Skeletal muscle tissue (tissue), 3 donors: ENCODE measurements at regions not wholly inside any gene's neighbourhood (a gene's known extent, or its start where the extent isn't known, plus 50 kb on each side); places are given as distances from the start of the nearest gene placed in this dataset.
"Not testable (repeated sequence)": the region's sequence is repeated elsewhere in the genome, so short reads cannot be mapped to it uniquely, and the experiment has no call there.

ENCODE experiments used
- H3K27ac ChIP-seq: one replicate; pipeline ENCODE4 v1.7.0; 2013; ENCODE audit warnings: mild to moderate bottlenecking, low read depth, low read length, inconsistent platforms
- H3K27me3 ChIP-seq, 3 donors: one replicate each; pipeline ENCODE4 v1.7.0; 2013; ENCODE audit warnings: low read length in 3 of 3; ENCODE audit not compliant: control insufficient read depth in 3 of 3, insufficient read depth in 3 of 3
- H3K36me3 ChIP-seq, 3 donors: one replicate each; pipeline ENCODE4 v1.7.0; 2013; ENCODE audit warnings: low read length in 3 of 3; ENCODE audit not compliant: control insufficient read depth in 3 of 3, insufficient read depth in 3 of 3
- H3K4me1 ChIP-seq, 3 donors: one replicate each; pipeline ENCODE4 v1.7.0; 2013; ENCODE audit warnings: low read length in 3 of 3, mild to moderate bottlenecking in 3 of 3; ENCODE audit not compliant: control insufficient read depth in 3 of 3, insufficient read depth in 3 of 3
- H3K4me3 ChIP-seq, 3 donors: one replicate each; pipeline ENCODE4 v1.7.0; 2013; ENCODE audit warnings: low read length in 3 of 3
- H3K9ac ChIP-seq, 3 donors: one replicate each; pipeline ENCODE4 v1.7.0; 2013; ENCODE audit warnings: low read length in 3 of 3, mild to moderate bottlenecking in 3 of 3, moderate library complexity in 2 of 3, low read depth in 1 of 3
- H3K9me3 ChIP-seq, 3 donors: one replicate each; pipeline ENCODE4 v1.7.0; 2013; ENCODE audit warnings: low read length in 3 of 3; ENCODE audit not compliant: control insufficient read depth in 3 of 3
- donor health status: Osteomylitis.

- no peaks in the 10 kb centered on the region for H3K4me1 ChIP-seq
- no peak overlapping the region for H3K4me3 ChIP-seq
- H3K36me3 ChIP-seq = no peaks in the 10 kb centered on the region
- H3K9me3 ChIP-seq = no peaks in the 10 kb centered on the region
- no peak overlapping the region for H3K9ac ChIP-seq
- H3K27me3 ChIP-seq = no peaks in the 10 kb centered on the region
- no peak overlapping the region for H3K27ac ChIP-seq
These were observed 243.0 kb downstream of the MYCN start for GRCh38 chr2:16183345-16183744.

GRCh38 chr2:16182841-16183240, 242.5 kb downstream of the MYCN start:
- Histone ChIP-seq H3K27ac (no peak overlapping the region), H3K27me3 (no peaks in the 10 kb centered on the region), H3K36me3 (no peaks in the 10 kb centered on the region), H3K4me3 (no peak overlapping the region), H3K4me1 (no peaks in the 10 kb centered on the region), H3K9ac (no peak overlapping the region), H3K9me3 (no peaks in the 10 kb centered on the region)

GRCh38 chr2:16182311-16182815, 242.0 kb downstream of the MYCN start:
- H3K27me3 ChIP-seq, H3K27ac ChIP-seq, H3K4me3 ChIP-seq, H3K9ac ChIP-seq, H3K36me3 ChIP-seq, H3K9me3 ChIP-seq, H3K4me1 ChIP-seq: not testable (repeated sequence)

- Histone ChIP-seq H3K36me3 (no peaks in the 10 kb centered on the region), H3K9me3 (no peaks in the 10 kb centered on the region), H3K27ac (no peak overlapping the region), H3K4me1 (no peaks in the 10 kb centered on the region), H3K9ac (no peak overlapping the region), H3K4me3 (no peak overlapping the region), H3K27me3 (no peaks in the 10 kb centered on the region)
These were observed 241.4 kb downstream of the MYCN start for GRCh38 chr2:16181741-16182090.

- H3K9me3 ChIP-seq = no peaks in the 10 kb centered on the region
- H3K27me3 ChIP-seq = no peaks in the 10 kb centered on the region
- H3K36me3 ChIP-seq = no peaks in the 10 kb centered on the region
- H3K9ac ChIP-seq = no peak overlapping the region
- no peak overlapping the region for H3K27ac ChIP-seq
- no peak overlapping the region for H3K4me3 ChIP-seq
- H3K4me1 ChIP-seq = no peaks in the 10 kb centered on the region
These were observed 240.9 kb downstream of the MYCN start for GRCh38 chr2:16181062-16181740.

- Histone ChIP-seq H3K9me3 (no peaks in the 10 kb centered on the region), H3K27ac (no peak overlapping the region), H3K36me3 (no peaks in the 10 kb centered on the region), H3K4me3 (no peak overlapping the region), H3K9ac (no peak overlapping the region), H3K27me3 (no peaks in the 10 kb centered on the region), H3K4me1 (no peaks in the 10 kb centered on the region)
These were observed 240.3 kb downstream of the MYCN start for GRCh38 chr2:16180631-16181030.

- Histone ChIP-seq H3K27ac (no peak overlapping the region), H3K9me3 (no peaks in the 10 kb centered on the region), H3K4me3 (no peak overlapping the region), H3K9ac (no peak overlapping the region), H3K4me1 (no peaks in the 10 kb centered on the region), H3K27me3 (no peaks in the 10 kb centered on the region), H3K36me3 (no peaks in the 10 kb centered on the region)
These were observed 239.5 kb downstream of the MYCN start for GRCh38 chr2:16179701-16180416.

GRCh38 chr2:16178551-16179130, 238.3 kb downstream of the MYCN start:
- Histone ChIP-seq H3K27me3 (no peaks in the 10 kb centered on the region), H3K4me1 (no peaks in the 10 kb centered on the region), H3K36me3 (no peaks in the 10 kb centered on the region), H3K9ac (no peak overlapping the region), H3K4me3 (no peak overlapping the region), H3K27ac (no peak overlapping the region), H3K9me3 (no peaks in the 10 kb centered on the region)

- H3K27ac ChIP-seq = no peak overlapping the region
These were observed 237.4 kb downstream of the MYCN start for GRCh38 chr2:16177671-16178180.

GRCh38 chr2:16176971-16177480, 236.7 kb downstream of the MYCN start:
- Histone ChIP-seq H3K9me3 (no peaks in the 10 kb centered on the region), H3K4me3 (no peak overlapping the region), H3K4me1 (no peaks in the 10 kb centered on the region), H3K27me3 (no peaks in the 10 kb centered on the region), H3K27ac (no peak overlapping the region), H3K36me3 (no peaks in the 10 kb centered on the region), H3K9ac (no peak overlapping the region)

More at GRCh38 chr2:16177671-16178180, 237.4 kb downstream of the MYCN start:
- Histone ChIP-seq H3K9ac (no peak overlapping the region), H3K27me3 (no peaks in the 10 kb centered on the region), H3K4me1 (no peaks in the 10 kb centered on the region), H3K36me3 (no peaks in the 10 kb centered on the region), H3K4me3 (no peak overlapping the region), H3K9me3 (no peaks in the 10 kb centered on the region)
